HCT116 (cell line): ENCODE measurements at regions not wholly inside any gene's neighbourhood (a gene's known extent, or its start where the extent isn't known, plus 50 kb on each side); places are given as distances from the start of the nearest gene placed in this dataset.

Experiments
- ATAC-seq: fragments of 200-7000 bp; cut with Tn5 transposase; 2 replicates; pipeline ENCODE4 v1.9.1; 2020; ENCODE audit warnings: mild to moderate bottlenecking, moderate library complexity
- BruUV-seq: library from RNA; stranded (reverse); fragments of 400-500 nt; replicated peaks from 2 replicates; lab custom pipeline; 2021; lab: Mats Ljungman, UMichigan
- CTCF ChIA-PET: fragments of 300-600 bp; sonication (Branson Sonifier 250); formaldehyde crosslinking; loops from one replicate; lab custom pipeline; 2021; ENCODE audit warnings: antibody characterized with exemption; lab: Charles Lee
- POLR2A ChIA-PET: fragments of 300-600, 350-600 bp; sonication (Branson Sonifier 250); formaldehyde crosslinking; loops from one replicate; lab custom pipeline; 2021; ENCODE audit warnings: antibody characterized with exemption; lab: Charles Lee
- RAD21 ChIA-PET, 2 experiments: fragments of 300-600 bp; sonication (Branson Sonifier 250); formaldehyde crosslinking; loops; one replicate each; lab custom pipeline; 2023; ENCODE audit warnings: low total read pairs in 2 of 2; ENCODE audit not compliant: uncharacterized antibody in 2 of 2, unreplicated experiment in 2 of 2, low non-redundant PET in 1 of 2; lab: Charles Lee
- DNase-seq: peaks from one replicate; pipeline ENCODE4 v3.0.0-alpha.2; 2010; ENCODE audit warnings: low read depth, low spot score
- H2AFZ ChIP-seq: fragments of 200-600 bp; shearing (Covaris generic), sonication (generic); 2 replicates; pipeline ENCODE4 v1.6.1; 2017; ENCODE audit warnings: low read depth, mixed run types, mixed read lengths, antibody characterized with exemption, low read length; ENCODE audit not compliant: poor library complexity, severe bottlenecking
- H3K27ac ChIP-seq: 2 replicates; pipeline ENCODE4 v1.5.1; 2012; ENCODE audit warnings: low read depth, low read length
- H3K27me3 ChIP-seq: fragments of 200-600 bp; sonication (generic); 2 replicates; pipeline ENCODE4 v1.6.1; 2016; ENCODE audit warnings: mixed run types, low read length, mixed read lengths; ENCODE audit not compliant: insufficient read depth
- H3K36me3 ChIP-seq, 2 experiments: fragments of 200-500 bp in 1 of 2; fragments of 200-600 bp in 1 of 2; sonication (Bioruptor generic) in 1 of 2; sonication (generic) in 1 of 2; 2 replicates each; pipeline versions ENCODE4 v1.5.1 to v1.6.1; 2014 to 2016; ENCODE audit warnings: low read length in 2 of 2, inconsistent platforms in 1 of 2, mixed read lengths in 1 of 2, mixed run types in 1 of 2; ENCODE audit not compliant: insufficient read depth in 2 of 2, control insufficient read depth in 1 of 2
- H3K4me1 ChIP-seq, 2 experiments: fragments of 200-600 bp in 1 of 2; sonication (generic) in 1 of 2; 2 replicates each; pipeline versions ENCODE4 v1.5.1 to v1.6.1; 2012 to 2017; ENCODE audit warnings: low read length in 2 of 2, inconsistent platforms in 1 of 2, mild to moderate bottlenecking in 1 of 2, mixed read lengths in 1 of 2, mixed run types in 1 of 2, moderate library complexity in 1 of 2; ENCODE audit not compliant: insufficient read depth in 2 of 2, control insufficient read depth in 1 of 2
- H3K4me2 ChIP-seq: fragments of 200-600 bp; sonication (generic); 2 replicates; pipeline ENCODE4 v1.6.1; 2017; ENCODE audit warnings: mixed run types, low read length, mixed read lengths
- H3K4me3 ChIP-seq, 2 experiments: fragments of 200-600 bp in 1 of 2; sonication (generic) in 1 of 2; replicated peaks in 1 of 2; 2 replicates each; pipeline ENCODE4 v1.5.1; 2011 to 2016; ENCODE audit warnings: low read length in 2 of 2, control low read depth in 1 of 2, low read depth in 1 of 2, mild to moderate bottlenecking in 1 of 2, mixed read lengths in 1 of 2, mixed run types in 1 of 2
- H3K79me2 ChIP-seq: fragments of 200-600 bp; sonication (generic); 2 replicates; pipeline ENCODE4 v1.6.1; 2017; ENCODE audit warnings: mild to moderate bottlenecking, mixed run types, low read length, moderate library complexity, mixed read lengths; ENCODE audit not compliant: insufficient read depth
- H3K9ac ChIP-seq: fragments of 200-600 bp; sonication (generic); 2 replicates; pipeline ENCODE4 v1.6.1; 2016; ENCODE audit warnings: low read length, mixed read lengths
- H3K9me2 ChIP-seq: fragments of 200-600 bp; sonication (generic), shearing (Covaris generic); 2 replicates; pipeline ENCODE4 v1.6.1; 2017; ENCODE audit warnings: mixed run types, mild to moderate bottlenecking, moderate library complexity; ENCODE audit not compliant: insufficient read depth
- H3K9me3 ChIP-seq, 2 experiments: fragments of 200-500 bp in 1 of 2; fragments of 200-600 bp in 1 of 2; sonication (Bioruptor generic) in 1 of 2; sonication (generic) in 1 of 2; 2 replicates each; pipeline ENCODE4 v1.6.1; 2014 to 2017; ENCODE audit warnings: low read length in 2 of 2, mixed read lengths in 2 of 2, inconsistent platforms in 1 of 2, low read depth in 1 of 2, mild to moderate bottlenecking in 1 of 2, mixed run types in 1 of 2, moderate library complexity in 1 of 2; ENCODE audit not compliant: control insufficient read depth in 1 of 2, insufficient read depth in 1 of 2
- H4K20me1 ChIP-seq: fragments of 200-600 bp; sonication (generic), shearing (Covaris generic); 2 replicates; pipeline ENCODE4 v1.6.1; 2017; ENCODE audit warnings: mixed run types, mild to moderate bottlenecking, moderate library complexity; ENCODE audit not compliant: insufficient read depth
- EGR1 ChIP-seq: IDR thresholded peaks from 2 replicates; pipeline ENCODE4 v1.6.1; 2012; ENCODE audit warnings: low read depth
- EZH2 ChIP-seq: fragments of 200-600 bp; sonication (generic); IDR thresholded peaks from 2 replicates; pipeline ENCODE4 v1.6.1; 2017; ENCODE audit warnings: antibody characterized with exemption, mixed run types
- POLR2AphosphoS5 ChIP-seq: IDR thresholded peaks from 2 replicates; pipeline ENCODE4 v1.6.1; 2011; ENCODE audit warnings: mild to moderate bottlenecking, low read depth, low read length, moderate library complexity
- intact Hi-C: fragments of 100-400 bp; cut with micrococcal nuclease; formaldehyde crosslinking; loops from 2 replicates; pipeline ENCODE4 v1.10.0; 2022
- TF ChIP-seq, protein P1 (sequence below): IDR thresholded peaks from 2 replicates; pipeline ENCODE4 v1.6.1; 2012

DNA sequence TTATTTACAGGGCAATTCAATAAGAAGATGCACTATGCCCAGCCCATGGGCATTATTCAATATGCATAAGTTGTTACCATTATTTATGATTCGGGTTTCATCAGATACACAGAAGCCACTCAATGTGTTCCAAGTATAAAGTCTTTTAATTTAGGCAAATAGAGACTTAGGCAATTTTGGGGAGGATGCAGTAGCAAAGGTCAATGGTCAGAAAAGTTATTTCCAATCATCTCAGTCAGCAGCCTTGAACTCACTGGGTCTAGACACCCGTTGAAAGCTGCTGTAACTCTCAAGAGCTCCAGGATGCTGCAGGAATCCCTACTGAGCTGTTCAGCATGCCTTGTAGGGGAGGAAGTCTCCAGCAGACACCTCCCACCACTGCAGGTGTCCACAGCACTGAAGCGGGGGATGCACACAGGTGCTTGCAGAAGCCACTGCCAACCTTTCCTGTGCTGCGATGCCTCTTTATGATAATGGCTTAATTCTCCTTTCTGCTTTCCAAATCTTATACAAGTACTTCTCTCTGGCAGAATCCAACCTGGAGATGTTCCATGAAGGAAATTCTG, 155.0 kb upstream of the SUCLG2 start:
- CTCF ChIA-PET = no interaction called here
- no peak overlapping the region for H2AFZ ChIP-seq

DNA sequence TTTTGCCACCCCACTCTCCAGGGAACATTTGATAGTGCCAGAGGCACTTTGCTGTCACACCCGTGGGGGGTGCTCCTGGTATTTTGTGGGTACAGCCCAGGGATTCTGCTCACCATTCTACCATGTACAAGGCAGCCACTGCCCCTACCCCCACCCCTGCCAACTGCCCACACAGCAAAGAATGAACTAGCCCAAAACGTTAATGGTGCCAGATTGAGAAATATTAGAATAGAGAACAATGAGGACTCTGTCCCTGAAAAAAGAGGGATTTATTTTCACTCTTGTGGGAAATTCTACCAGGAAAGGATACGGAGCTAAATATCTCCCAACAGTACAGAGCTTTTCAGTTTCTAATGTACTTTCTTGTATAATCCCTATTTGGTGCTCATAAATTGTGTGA, 154.5 kb upstream of the SUCLG2 start:
- CTCF ChIA-PET = no interaction called here
- POLR2A ChIA-PET = no interaction called here
- BruUV-seq = no TSS peak

More for the DNA sequence above, 155.0 kb upstream of the SUCLG2 start:
- Histone ChIP-seq H3K27me3 (0 out of 2 replicates have a peak, but pooled peaks cover 13% of the 10 kb centered on the region), H3K9me3 (no peaks in the 10 kb centered on the region), H4K20me1 (no peaks in the 10 kb centered on the region), H3K36me3 (no peaks in the 10 kb centered on the region), H3K4me3 (no peak overlapping the region), H3K4me1 (no peaks in the 10 kb centered on the region), H3K4me2 (no peak overlapping the region), H3K27ac (no peak overlapping the region), H3K9me2 (no peaks in the 10 kb centered on the region), H3K79me2 (no peaks in the 10 kb centered on the region), H3K9ac (no peak overlapping the region)
- DNase-seq (no peak), ATAC-seq (no peak)
- BruUV-seq = no TSS peak
- POLR2A ChIA-PET = no interaction called here
- TF ChIP-seq EZH2 = no peak
- TF ChIP-seq, protein P1, sequence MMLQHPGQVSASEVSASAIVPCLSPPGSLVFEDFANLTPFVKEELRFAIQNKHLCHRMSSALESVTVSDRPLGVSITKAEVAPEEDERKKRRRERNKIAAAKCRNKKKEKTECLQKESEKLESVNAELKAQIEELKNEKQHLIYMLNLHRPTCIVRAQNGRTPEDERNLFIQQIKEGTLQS = no peak
- no peak for TF ChIP-seq EGR1
- intact Hi-C loops = no loop called here
- RAD21 ChIA-PET = no interaction called here

More for the DNA sequence above, 154.5 kb upstream of the SUCLG2 start:
- ATAC-seq = no peak
- no peak for TF ChIP-seq POLR2AphosphoS5
- no peak for DNase-seq
- no peaks in the 10 kb centered on the region for H3K36me3 ChIP-seq
- H3K4me3 ChIP-seq = no peak overlapping the region
- no peaks in the 10 kb centered on the region for H3K9me3 ChIP-seq
- H3K9ac ChIP-seq = no peak overlapping the region
- no peaks in the 10 kb centered on the region for H4K20me1 ChIP-seq
- H3K79me2 ChIP-seq = no peaks in the 10 kb centered on the region
- H3K9me2 ChIP-seq = no peaks in the 10 kb centered on the region
- H2AFZ ChIP-seq = no peak overlapping the region
- intact Hi-C loops = no loop called here
- H3K27me3 ChIP-seq = 0 out of 2 replicates have a peak, but pooled peaks cover 13% of the 10 kb centered on the region
- H3K4me1 ChIP-seq = no peaks in the 10 kb centered on the region
- no peak overlapping the region for H3K4me2 ChIP-seq
- RAD21 ChIA-PET = no interaction called here
- H3K27ac ChIP-seq = no peak overlapping the region
